Natural killer cell (primary cell): ENCODE measurements at regions not wholly inside any gene's neighbourhood (a gene's known extent, or its start where the extent isn't known, plus 50 kb on each side); places are given as distances from the start of the nearest gene placed in this dataset.

Experiments
- ATAC-seq, 3 donors: fragments of 150-1000 bp in 2 of 3; fragments of 200-7000 bp in 1 of 3; cut with Tn5 transposase; 1 replicate in 1 of 3; 2 replicates in 2 of 3; pipeline ENCODE4 v1.10.0; 2021; ENCODE audit warnings: mild to moderate bottlenecking in 2 of 3, moderate library complexity in 2 of 3
- DNase-seq, 2 donors: peaks; one replicate each; pipeline versions ENCODE4 v3.0.0 to v3.0.0-alpha.2; 2013 to 2021; ENCODE audit warnings: mixed read lengths in 1 of 2
- H3K27ac ChIP-seq: one replicate; pipeline ENCODE4 v1.5.1; 2013; ENCODE audit warnings: mild to moderate bottlenecking, low read length
- H3K27me3 ChIP-seq: one replicate; pipeline ENCODE4 v1.6.1; 2013; ENCODE audit warnings: low read length; ENCODE audit not compliant: control insufficient read depth, insufficient read depth
- H3K36me3 ChIP-seq: one replicate; pipeline ENCODE4 v1.6.1; 2013; ENCODE audit warnings: low read length; ENCODE audit not compliant: control insufficient read depth, insufficient read depth
- H3K4me1 ChIP-seq: one replicate; pipeline ENCODE4 v1.6.1; 2013; ENCODE audit warnings: low read length; ENCODE audit not compliant: control insufficient read depth, insufficient read depth
- H3K4me3 ChIP-seq: one replicate; pipeline ENCODE4 v1.5.1; 2013; ENCODE audit warnings: low read length
- H3K9me3 ChIP-seq: one replicate; pipeline ENCODE4 v1.6.1; 2013; ENCODE audit warnings: low read length; ENCODE audit not compliant: control insufficient read depth, insufficient read depth
- H3K27ac Mint-ChIP-seq, 2 donors: one replicate each; pipeline ENCODE4 v1.8.0; 2022; ENCODE audit warnings: mild to moderate bottlenecking in 2 of 2, mixed read lengths in 2 of 2, moderate library complexity in 1 of 2
- H3K27me3 Mint-ChIP-seq, 2 donors: one replicate each; pipeline ENCODE4 v1.8.0; 2022; ENCODE audit warnings: low read depth in 2 of 2, mixed read lengths in 2 of 2
- H3K36me3 Mint-ChIP-seq: one replicate; pipeline ENCODE4 v1.8.0; 2022; ENCODE audit warnings: mixed read lengths
- H3K4me1 Mint-ChIP-seq, 2 donors: one replicate each; pipeline ENCODE4 v1.8.0; 2022; ENCODE audit warnings: mixed read lengths in 2 of 2
- H3K4me3 Mint-ChIP-seq: one replicate; pipeline ENCODE4 v1.8.0; 2022; ENCODE audit warnings: mild to moderate bottlenecking, moderate library complexity, mixed read lengths
- H3K9me3 Mint-ChIP-seq, 2 donors: one replicate each; pipeline ENCODE4 v1.8.0; 2022; ENCODE audit warnings: mixed read lengths in 2 of 2
- CTCF ChIP-seq: fragments of 200-600 bp; IDR thresholded peaks from one replicate; pipeline ENCODE4 v1.8.0; 2022; ENCODE audit warnings: antibody characterized with exemption
- WGBS: methylation state at CpG from one replicate; pipeline ENCODE4 v1.1.7; 2013; ENCODE audit warnings: missing lambda C conversion rate; ENCODE audit not compliant: insufficient coverage; 5-methylcytosine and 5-hydroxymethylcytosine counted together
- intact Hi-C: fragments of 100-400 bp; cut with micrococcal nuclease; formaldehyde crosslinking; loops from one replicate; pipeline ENCODE4 v1.14.2; 2022

- no peak overlapping the region for H3K4me3 Mint-ChIP-seq
- ATAC-seq: no peak
- H3K27ac Mint-ChIP-seq: no peak overlapping the region
- no peaks in the 10 kb centered on the region for H3K4me1 Mint-ChIP-seq
- Histone ChIP-seq H3K9me3 (no peaks in the 10 kb centered on the region), H3K4me3 (no peak overlapping the region), H3K4me1 (no peaks in the 10 kb centered on the region), H3K36me3 (no peaks in the 10 kb centered on the region), H3K27me3 (peaks cover 5% of the 10 kb centered on the region), H3K27ac (no peak overlapping the region)
- TF ChIP-seq CTCF: no peak
- no peaks in the 10 kb centered on the region for H3K9me3 Mint-ChIP-seq
- H3K36me3 Mint-ChIP-seq: no peaks in the 10 kb centered on the region
- DNase-seq: no peak
- peaks cover 19 to 55% of the 10 kb centered on the region in 2 donors for H3K27me3 Mint-ChIP-seq
- intact Hi-C loops: no loop called here
These were observed 370.8 kb downstream of the LNPK start for GRCh38 chr2:175631245-175631623.

DNA sequence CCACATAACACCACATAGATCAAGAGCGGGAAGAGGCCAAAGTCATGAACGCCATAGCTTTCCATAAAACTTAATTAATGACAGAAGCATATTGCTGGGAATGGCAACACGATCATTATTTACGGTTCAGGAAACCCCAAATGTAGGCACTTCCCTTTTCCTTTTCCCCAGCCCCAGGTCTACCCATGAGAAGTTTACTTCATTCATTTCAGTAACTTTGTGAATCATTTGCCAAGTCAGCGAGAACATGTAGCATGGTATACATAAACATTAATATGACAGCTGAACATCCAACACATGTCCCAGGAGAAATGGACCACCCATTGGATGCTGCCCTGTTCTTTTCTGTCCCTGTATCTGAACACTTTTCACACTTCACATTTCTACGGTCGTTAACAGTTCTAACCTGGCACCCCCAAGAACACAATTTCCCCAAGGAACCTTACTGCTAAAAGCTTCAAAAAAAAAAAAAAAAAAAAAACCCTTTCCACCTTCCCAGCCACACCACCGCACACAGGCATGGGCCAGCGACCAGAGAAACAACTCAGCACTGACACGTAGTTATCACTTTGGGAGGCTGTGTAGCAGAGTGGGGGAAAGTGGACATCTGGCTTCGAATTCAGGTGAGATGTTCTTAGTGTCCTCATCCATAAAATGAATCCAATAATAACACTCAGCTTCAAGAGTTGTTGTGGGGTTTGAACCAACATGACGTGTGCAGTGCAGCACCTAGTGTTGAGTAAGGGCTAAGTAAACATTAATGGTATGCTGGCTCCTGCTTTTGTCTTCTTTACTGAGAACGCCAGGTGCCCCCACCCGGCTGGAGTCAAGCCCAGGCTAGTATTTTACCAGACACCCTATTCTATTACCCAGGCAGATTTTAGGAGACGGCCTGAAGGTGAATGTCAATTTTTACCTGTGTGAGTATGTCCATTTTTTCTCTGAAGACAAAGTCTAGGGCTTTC lies 371.5 kb downstream of the LNPK start:
- Mint-ChIP-seq H3K4me3 (no peak overlapping the region), H3K27ac (no peak overlapping the region), H3K4me1 (no peaks in the 10 kb centered on the region), H3K36me3 (no peaks in the 10 kb centered on the region), H3K9me3 (no peaks in the 10 kb centered on the region), H3K27me3 (peaks cover 16 to 50% of the 10 kb centered on the region in 2 donors)
- Histone ChIP-seq H3K4me3 (no peak overlapping the region), H3K4me1 (no peaks in the 10 kb centered on the region), H3K36me3 (no peaks in the 10 kb centered on the region), H3K27me3 (peaks cover 5% of the 10 kb centered on the region), H3K9me3 (no peaks in the 10 kb centered on the region), H3K27ac (no peak overlapping the region)
- DNase-seq (no peak), ATAC-seq (no peak)
- 60% methylated on average over 12 of the region's 15 CpGs for WGBS
- intact Hi-C loops: no loop called here
- no peak for TF ChIP-seq CTCF

DNA sequence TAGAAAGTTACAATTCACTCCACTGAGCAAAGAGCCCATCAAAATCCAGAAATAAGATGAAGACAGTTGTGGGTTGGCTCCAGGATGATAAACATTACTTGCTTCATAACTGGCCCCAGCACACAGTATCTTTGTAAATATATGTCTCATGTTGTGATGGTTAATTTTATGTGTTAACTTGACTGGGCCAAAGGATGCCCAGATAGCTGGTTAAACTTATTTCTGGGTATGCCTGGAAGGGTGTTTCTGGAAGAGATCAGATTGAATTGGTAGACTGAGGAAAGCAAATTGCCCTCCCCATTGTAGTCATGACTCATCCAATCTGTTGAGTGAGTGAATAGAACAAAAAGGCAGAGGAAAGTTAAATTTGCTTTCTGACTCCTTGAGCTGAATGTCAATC lies 373.8 kb downstream of the LNPK start:
- Histone ChIP-seq H3K27me3 (no peaks in the 10 kb centered on the region), H3K4me3 (no peak overlapping the region), H3K36me3 (no peaks in the 10 kb centered on the region), H3K27ac (no peak overlapping the region), H3K9me3 (no peaks in the 10 kb centered on the region), H3K4me1 (no peaks in the 10 kb centered on the region)
- H3K4me1 Mint-ChIP-seq: no peaks in the 10 kb centered on the region
- no peak for TF ChIP-seq CTCF
- no peak overlapping the region for H3K27ac Mint-ChIP-seq
- no peaks in the 10 kb centered on the region for H3K36me3 Mint-ChIP-seq
- H3K9me3 Mint-ChIP-seq: no peaks in the 10 kb centered on the region
- intact Hi-C loops: no loop called here
- H3K4me3 Mint-ChIP-seq: no peak overlapping the region
- peaks cover 15 to 43% of the 10 kb centered on the region in 2 donors for H3K27me3 Mint-ChIP-seq
- ATAC-seq (no peak), DNase-seq (no peak)

- H3K36me3 ChIP-seq: no peaks in the 10 kb centered on the region
- H3K4me3 Mint-ChIP-seq: no peak overlapping the region
- no peaks in the 10 kb centered on the region for H3K36me3 Mint-ChIP-seq
- no peak for TF ChIP-seq CTCF
- DNase-seq (no peak), ATAC-seq (no peak)
- H3K9me3 ChIP-seq: no peaks in the 10 kb centered on the region
- peaks cover 19 to 41% of the 10 kb centered on the region in 2 donors for H3K27me3 Mint-ChIP-seq
- H3K27ac ChIP-seq: no peak overlapping the region
- H3K27me3 ChIP-seq: no peaks in the 10 kb centered on the region
- H3K4me1 ChIP-seq: no peaks in the 10 kb centered on the region
- intact Hi-C loops: no loop called here
- H3K9me3 Mint-ChIP-seq: no peaks in the 10 kb centered on the region
- no peaks in the 10 kb centered on the region for H3K4me1 Mint-ChIP-seq
- no peak overlapping the region for H3K4me3 ChIP-seq
- H3K27ac Mint-ChIP-seq: no peak overlapping the region
These were observed 374.7 kb downstream of the LNPK start for GRCh38 chr2:175627405-175627804.
